ENCODE measurements at regions not wholly inside any gene's neighbourhood (a gene's known extent, or its start where the extent isn't known, plus 50 kb on each side); places are given as distances from the start of the nearest gene placed in this dataset.

DNA sequence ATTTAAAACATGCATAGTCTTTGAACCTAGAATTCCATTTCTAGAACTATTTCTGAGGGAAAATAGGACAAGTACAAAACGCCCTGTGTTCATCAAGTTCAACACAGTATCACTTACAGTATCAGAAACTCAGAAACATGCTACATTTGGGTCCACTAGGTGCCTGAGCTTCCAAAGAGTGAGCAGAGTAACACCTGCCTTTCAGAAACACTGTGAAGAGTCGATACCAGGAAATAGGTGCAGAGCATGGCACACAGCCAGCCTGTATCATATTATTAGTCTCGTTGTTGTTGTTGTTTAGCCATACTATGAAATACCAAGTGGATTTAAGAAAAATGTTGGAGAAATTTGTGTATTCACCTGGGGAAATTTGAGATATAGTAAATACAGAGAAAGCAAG is 392.1 kb upstream of the MGMT start:
- no peak overlapping the region for H2AFZ ChIP-seq (ENCODE audit: low read depth, low read length)
- H3K79me2 ChIP-seq (ENCODE audit: low read length) = no peaks in the 10 kb centered on the region
- H3K4me3 ChIP-seq (ENCODE audit: low read length) = no peak overlapping the region
- TF ChIP-seq, protein P1, sequence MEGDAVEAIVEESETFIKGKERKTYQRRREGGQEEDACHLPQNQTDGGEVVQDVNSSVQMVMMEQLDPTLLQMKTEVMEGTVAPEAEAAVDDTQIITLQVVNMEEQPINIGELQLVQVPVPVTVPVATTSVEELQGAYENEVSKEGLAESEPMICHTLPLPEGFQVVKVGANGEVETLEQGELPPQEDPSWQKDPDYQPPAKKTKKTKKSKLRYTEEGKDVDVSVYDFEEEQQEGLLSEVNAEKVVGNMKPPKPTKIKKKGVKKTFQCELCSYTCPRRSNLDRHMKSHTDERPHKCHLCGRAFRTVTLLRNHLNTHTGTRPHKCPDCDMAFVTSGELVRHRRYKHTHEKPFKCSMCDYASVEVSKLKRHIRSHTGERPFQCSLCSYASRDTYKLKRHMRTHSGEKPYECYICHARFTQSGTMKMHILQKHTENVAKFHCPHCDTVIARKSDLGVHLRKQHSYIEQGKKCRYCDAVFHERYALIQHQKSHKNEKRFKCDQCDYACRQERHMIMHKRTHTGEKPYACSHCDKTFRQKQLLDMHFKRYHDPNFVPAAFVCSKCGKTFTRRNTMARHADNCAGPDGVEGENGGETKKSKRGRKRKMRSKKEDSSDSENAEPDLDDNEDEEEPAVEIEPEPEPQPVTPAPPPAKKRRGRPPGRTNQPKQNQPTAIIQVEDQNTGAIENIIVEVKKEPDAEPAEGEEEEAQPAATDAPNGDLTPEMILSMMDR (IDR thresholded peaks at IDR 0.05; ENCODE audit: low read depth, low read length) = no peak
- TF ChIP-seq EZH2phosphoT487 (IDR thresholded peaks at IDR 0.05; ENCODE audit: low read depth) = no peak
- H3K27me3 ChIP-seq (ENCODE audit: low read depth, low read length) = no peaks in the 10 kb centered on the region
- H3K4me1 ChIP-seq (ENCODE audit: low read length) = no peaks in the 10 kb centered on the region
- H4K20me1 ChIP-seq (ENCODE audit: insufficient read depth, low read length) = no peaks in the 10 kb centered on the region
- H3K9ac ChIP-seq (ENCODE audit: low read length) = no peak overlapping the region
- no peaks in the 10 kb centered on the region for H3K9me3 ChIP-seq (ENCODE audit: insufficient read depth, low read length)
- no peak overlapping the region for H3K27ac ChIP-seq (ENCODE audit: low read length)
- H3K36me3 ChIP-seq (replicated peaks; ENCODE audit: low read depth, low read length) = no peaks in the 10 kb centered on the region
- H3K4me2 ChIP-seq (ENCODE audit: low read length) = no peak overlapping the region

DNA sequence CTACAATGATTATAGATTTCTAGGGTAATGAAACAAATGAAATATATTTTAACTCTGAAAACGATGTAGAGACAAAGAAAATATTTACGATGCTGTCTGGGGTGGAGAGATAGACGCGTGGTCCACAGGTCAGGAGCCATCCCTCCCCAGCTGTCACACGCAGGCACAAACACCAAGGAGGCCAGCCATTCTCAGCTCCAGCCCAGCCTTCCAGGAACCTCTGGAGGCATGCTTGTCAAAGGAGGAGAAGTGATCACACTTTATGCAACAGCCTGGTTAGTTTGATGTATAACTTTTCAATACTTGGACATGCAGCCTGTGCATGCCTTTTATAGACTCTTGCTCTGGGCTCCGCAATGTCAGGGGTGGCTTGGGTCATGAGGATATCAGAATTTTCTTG is 391.5 kb upstream of the MGMT start:
- TF ChIP-seq, protein P1 (IDR thresholded peaks at IDR 0.05; ENCODE audit: low read depth, low read length) = no peak
- TF ChIP-seq EZH2phosphoT487 (IDR thresholded peaks at IDR 0.05; ENCODE audit: low read depth) = no peak
- Histone ChIP-seq H3K4me1 (ENCODE audit: low read length) (no peaks in the 10 kb centered on the region), H3K9ac (ENCODE audit: low read length) (no peak overlapping the region), H3K79me2 (ENCODE audit: low read length) (no peaks in the 10 kb centered on the region), H2AFZ (ENCODE audit: low read depth, low read length) (no peak overlapping the region), H3K9me3 (ENCODE audit: insufficient read depth, low read length) (no peaks in the 10 kb centered on the region), H3K27ac (ENCODE audit: low read length) (no peak overlapping the region), H3K4me3 (ENCODE audit: low read length) (no peak overlapping the region), H3K4me2 (ENCODE audit: low read length) (no peak overlapping the region), H3K27me3 (ENCODE audit: low read depth, low read length) (no peaks in the 10 kb centered on the region), H3K36me3 (replicated peaks; ENCODE audit: low read depth, low read length) (no peaks in the 10 kb centered on the region), H4K20me1 (ENCODE audit: insufficient read depth, low read length) (no peaks in the 10 kb centered on the region)

DNA sequence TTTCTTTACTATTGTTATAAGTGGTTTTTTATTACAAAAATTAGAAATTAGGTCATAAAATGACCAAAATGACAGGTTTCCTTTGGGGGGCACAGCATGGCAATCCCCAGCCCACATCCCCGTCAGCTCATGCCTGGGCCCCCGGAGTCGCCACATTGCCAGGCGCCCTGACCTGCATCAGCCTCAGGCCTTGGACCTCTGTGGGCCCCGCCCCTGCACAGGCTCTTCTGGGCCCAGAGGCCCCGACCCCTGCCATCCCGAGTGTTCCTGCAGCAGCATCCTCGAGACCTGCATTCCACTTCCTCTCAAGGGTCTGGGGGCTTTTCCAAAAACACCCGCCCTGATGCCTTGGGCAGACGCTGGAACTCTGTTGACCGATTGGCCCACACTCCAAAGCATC is 391.1 kb upstream of the MGMT start:
- no peak overlapping the region for H3K4me3 ChIP-seq (ENCODE audit: low read length)
- H4K20me1 ChIP-seq (ENCODE audit: insufficient read depth, low read length) = no peaks in the 10 kb centered on the region
- TF ChIP-seq, protein P1 (IDR thresholded peaks at IDR 0.05; ENCODE audit: low read depth, low read length) = no peak
- TF ChIP-seq EZH2phosphoT487 (IDR thresholded peaks at IDR 0.05; ENCODE audit: low read depth) = no peak
- no peak overlapping the region for H3K4me2 ChIP-seq (ENCODE audit: low read length)
- H3K36me3 ChIP-seq (replicated peaks; ENCODE audit: low read depth, low read length) = no peaks in the 10 kb centered on the region
- no peaks in the 10 kb centered on the region for H3K4me1 ChIP-seq (ENCODE audit: low read length)
- no peaks in the 10 kb centered on the region for H3K79me2 ChIP-seq (ENCODE audit: low read length)
- no peak overlapping the region for H3K9ac ChIP-seq (ENCODE audit: low read length)
- no peaks in the 10 kb centered on the region for H3K27me3 ChIP-seq (ENCODE audit: low read depth, low read length)
- H3K9me3 ChIP-seq (ENCODE audit: insufficient read depth, low read length) = no peaks in the 10 kb centered on the region
- no peak overlapping the region for H2AFZ ChIP-seq (ENCODE audit: low read depth, low read length)
- H3K27ac ChIP-seq (ENCODE audit: low read length) = no peak overlapping the region

DNA sequence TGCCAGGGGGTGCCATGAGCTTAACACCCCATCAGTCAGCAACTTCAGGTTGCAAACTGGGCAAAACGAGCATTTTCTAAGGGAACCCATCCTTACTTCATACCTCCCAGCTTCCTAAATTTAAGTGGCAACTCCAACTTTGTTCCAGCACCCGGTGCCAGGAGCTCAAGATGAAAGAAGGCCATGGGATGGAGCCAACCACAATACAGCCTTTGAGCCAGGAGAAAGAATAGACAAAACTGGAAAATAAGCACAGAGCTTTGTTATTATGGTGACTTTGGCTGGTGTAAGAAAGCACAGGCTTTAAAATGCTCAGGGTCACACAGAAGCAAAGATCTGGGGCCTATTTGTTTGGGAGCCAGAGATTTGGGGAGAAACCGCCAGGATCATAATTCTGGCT is 388.7 kb upstream of the MGMT start:
- no peak overlapping the region for H3K4me2 ChIP-seq (ENCODE audit: low read length)
- H3K36me3 ChIP-seq (replicated peaks; ENCODE audit: low read depth, low read length) = no peaks in the 10 kb centered on the region
- no peak overlapping the region for H3K27ac ChIP-seq (ENCODE audit: low read length)
- H3K9me3 ChIP-seq (ENCODE audit: insufficient read depth, low read length) = no peaks in the 10 kb centered on the region
- TF ChIP-seq EZH2phosphoT487 (IDR thresholded peaks at IDR 0.05; ENCODE audit: low read depth) = no peak
- TF ChIP-seq, protein P1 (IDR thresholded peaks at IDR 0.05; ENCODE audit: low read depth, low read length) = no peak
- H3K4me1 ChIP-seq (ENCODE audit: low read length) = no peaks in the 10 kb centered on the region
- H3K27me3 ChIP-seq (ENCODE audit: low read depth, low read length) = no peaks in the 10 kb centered on the region
- no peak overlapping the region for H2AFZ ChIP-seq (ENCODE audit: low read depth, low read length)
- H3K4me3 ChIP-seq (ENCODE audit: low read length) = no peak overlapping the region
- no peak overlapping the region for H3K9ac ChIP-seq (ENCODE audit: low read length)
- H3K79me2 ChIP-seq (ENCODE audit: low read length) = no peaks in the 10 kb centered on the region
- no peaks in the 10 kb centered on the region for H4K20me1 ChIP-seq (ENCODE audit: insufficient read depth, low read length)

Measured in OCI-LY3 (cell line).